NCI-H748 (cell line): ENCODE measurements at regions not wholly inside any gene's neighbourhood (a gene's known extent, or its start where the extent isn't known, plus 50 kb on each side); places are given as distances from the start of the nearest gene placed in this dataset.

Experiments used
- DNase-seq: peaks from one replicate; lab custom pipeline; 2025; ENCODE audit not compliant: unreplicated experiment; lab: John Stamatoyannopoulos, UW

- no peak for DNase-seq
Observed at GRCh38 chr6:119908157-119908556, 558.6 kb upstream of the MAN1A1 start.

DNA sequence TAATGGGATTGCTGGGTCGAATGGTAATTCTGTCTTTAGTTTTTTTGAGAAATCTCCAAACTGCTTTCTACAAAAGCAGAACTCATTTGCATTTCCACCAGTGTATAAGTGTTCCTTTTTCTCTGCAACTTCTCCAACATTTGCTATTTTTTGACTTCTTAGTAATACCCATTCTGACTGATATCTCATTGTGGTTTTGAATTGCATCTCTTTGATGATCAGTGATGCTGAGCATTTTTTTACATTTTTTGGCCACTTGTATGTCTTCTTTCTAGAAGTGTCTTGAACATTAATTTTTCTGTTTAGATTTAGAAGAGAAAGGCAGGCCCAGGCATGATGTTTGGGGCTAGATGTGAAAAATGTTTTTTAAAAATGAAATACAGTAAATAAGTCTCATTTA is 553.1 kb upstream of the MAN1A1 start:
- no peak for DNase-seq

GRCh38 chr6:119896806-119897205 is 547.2 kb upstream of the MAN1A1 start:
- no peak for DNase-seq

DNA sequence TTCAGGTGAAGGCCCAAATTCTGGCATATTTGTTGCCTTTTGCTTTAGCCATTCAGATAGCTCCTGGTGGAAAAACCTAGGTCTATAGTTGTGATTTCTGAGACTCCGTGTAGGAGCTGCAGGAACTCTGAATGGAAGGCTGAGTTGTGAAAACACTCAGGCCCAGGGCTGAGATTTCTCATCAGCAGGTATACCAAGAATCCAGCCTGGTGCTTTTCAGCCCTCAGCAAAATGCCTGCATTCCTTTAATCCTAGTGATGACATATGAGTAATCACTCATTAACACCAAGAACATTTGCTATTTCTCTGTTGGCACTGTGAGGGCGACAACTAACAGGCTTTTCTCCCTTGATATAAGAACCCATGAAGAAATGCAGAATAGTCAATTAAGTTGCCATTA is 546.1 kb upstream of the MAN1A1 start:
- DNase-seq = no peak

DNA sequence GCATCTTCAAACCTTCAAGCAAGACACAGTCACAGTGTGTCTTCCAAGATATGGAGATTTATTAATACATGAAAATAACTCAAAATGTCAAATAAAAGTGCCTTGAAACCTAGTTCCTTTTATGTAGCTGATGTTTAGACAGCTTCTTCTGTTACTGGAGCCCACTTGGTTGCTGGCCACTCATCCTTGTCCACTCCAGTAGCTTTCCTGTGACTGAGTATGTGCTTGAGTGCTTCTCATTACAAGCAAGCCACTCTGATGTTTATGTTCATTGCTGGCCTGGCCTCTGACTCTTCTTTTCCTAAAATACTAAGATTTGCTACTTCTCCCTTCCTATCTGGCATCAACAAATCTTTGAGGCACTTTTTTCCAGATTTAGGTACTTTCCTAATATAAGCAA is 545.2 kb upstream of the MAN1A1 start:
- DNase-seq = no peak

GRCh38 chr6:119891644-119892043 is 542.1 kb upstream of the MAN1A1 start:
- DNase-seq = no peak

DNA sequence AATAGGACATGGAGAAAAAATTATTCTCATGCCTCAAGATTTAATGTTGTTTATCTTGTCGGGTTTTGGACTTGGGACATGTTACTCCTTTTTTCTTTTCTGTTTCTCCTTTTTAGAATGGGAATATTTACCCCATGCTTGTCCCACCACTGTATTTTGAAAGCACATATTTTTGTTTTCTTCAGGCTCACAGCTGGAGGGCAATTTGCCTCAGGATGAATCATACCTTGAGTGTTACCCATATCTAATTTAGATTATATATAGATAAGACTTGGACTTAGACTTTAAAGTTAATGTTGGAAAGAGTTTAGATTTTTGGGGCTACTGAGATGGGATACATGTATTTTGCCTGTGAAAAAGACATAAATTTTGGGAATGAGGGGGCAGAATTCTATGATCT is 541.6 kb upstream of the MAN1A1 start:
- no peak for DNase-seq

DNA sequence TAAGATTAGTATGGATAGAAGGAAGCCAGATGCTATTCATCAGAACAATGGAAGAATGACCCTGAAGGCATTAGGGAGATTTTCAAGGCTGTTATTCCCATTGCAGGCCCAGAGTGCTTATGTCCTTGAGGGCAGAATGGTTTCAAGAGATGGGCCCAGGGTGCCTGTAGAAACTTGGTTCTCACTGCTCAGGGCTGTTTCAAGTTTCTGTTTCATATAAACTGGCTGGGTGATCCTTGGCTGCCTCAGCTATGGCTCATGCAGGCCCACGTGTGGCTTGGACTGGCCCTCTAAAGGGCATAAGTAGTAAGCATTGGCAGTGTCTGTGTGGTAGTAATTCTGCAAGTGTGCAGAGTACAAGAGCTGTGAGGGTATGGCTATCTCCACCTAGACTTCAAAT is 540.9 kb upstream of the MAN1A1 start:
- no peak for DNase-seq

DNA sequence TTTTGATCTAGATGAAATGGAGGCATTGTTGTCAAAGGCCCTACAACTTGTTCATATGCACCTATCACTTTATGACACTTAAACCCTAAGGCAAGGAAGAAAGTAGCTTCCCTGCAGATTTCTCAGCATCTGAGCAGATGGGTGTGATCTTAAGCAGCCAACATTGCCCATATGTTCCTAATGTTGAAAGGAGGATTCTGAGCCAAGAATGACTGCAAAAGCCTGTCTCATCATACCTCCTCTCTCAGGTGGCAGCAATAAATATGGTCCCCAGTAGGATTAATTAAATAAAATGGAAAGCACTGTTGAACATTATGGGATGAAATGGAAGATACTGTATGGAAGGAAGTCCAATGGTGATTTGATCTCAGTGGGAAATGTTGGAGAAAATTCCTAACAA is 538.1 kb upstream of the MAN1A1 start:
- DNase-seq = no peak

DNA sequence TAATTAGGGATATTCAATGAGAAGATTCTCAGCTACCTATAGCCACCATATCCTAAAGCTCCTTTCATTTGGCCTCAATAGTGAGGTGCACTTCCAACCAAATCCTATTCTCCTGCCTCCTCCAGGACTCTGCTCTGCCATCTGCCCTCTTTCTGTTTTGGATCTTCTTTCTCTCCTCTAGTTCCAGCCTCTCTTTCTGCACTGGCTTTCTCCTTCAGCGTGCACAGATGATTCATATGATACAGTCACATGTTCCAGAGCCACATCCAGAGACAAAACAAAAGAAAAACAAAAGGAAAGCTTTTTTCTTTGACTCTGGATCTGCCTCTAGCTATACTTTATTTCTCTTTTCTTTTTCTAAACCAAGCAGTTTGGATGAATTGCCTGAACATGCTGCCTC is 531.9 kb upstream of the MAN1A1 start:
- DNase-seq = no peak

- DNase-seq = no peak
Observed at GRCh38 chr6:119880840-119881239, 531.3 kb upstream of the MAN1A1 start.

DNA sequence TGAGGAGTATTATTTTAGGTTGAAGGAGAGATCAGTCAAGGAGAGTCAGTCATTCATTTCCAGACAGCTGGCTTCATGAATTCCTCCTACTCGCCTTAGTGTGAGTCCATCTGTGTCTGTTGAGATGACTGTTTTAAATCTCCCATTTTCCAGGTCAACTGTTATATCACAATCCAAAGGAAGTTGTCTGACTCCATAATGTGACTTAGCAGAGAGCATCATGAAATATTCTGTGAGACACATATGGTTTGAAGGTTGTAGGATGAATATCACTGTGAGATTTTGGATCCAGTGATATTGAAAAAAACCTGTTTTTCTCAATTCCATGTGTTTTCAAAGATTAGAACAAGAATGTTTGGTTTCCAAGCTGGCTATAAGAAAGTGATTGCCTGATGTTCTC is 530.2 kb upstream of the MAN1A1 start:
- DNase-seq = no peak

GRCh38 chr6:119874381-119874780 is 524.8 kb upstream of the MAN1A1 start:
- no peak for DNase-seq

- no peak for DNase-seq
Observed at GRCh38 chr6:119873107-119873506, 523.5 kb upstream of the MAN1A1 start.

- no peak for DNase-seq
Observed at GRCh38 chr6:119871520-119871919, 522.0 kb upstream of the MAN1A1 start.

GRCh38 chr6:119865466-119866350 is 516.1 kb upstream of the MAN1A1 start:
- DNase-seq = no peak

GRCh38 chr6:119862719-119863118 is 513.2 kb upstream of the MAN1A1 start:
- no peak for DNase-seq

- DNase-seq = no peak
Observed at GRCh38 chr6:119858901-119859300, 509.3 kb upstream of the MAN1A1 start.

- DNase-seq = no peak
Observed at GRCh38 chr6:119856136-119856535, 506.6 kb upstream of the MAN1A1 start.

- no peak for DNase-seq
Observed at GRCh38 chr6:119848696-119849095, 499.1 kb upstream of the MAN1A1 start.

- no peak for DNase-seq
Observed at GRCh38 chr6:119845161-119845560, 495.6 kb upstream of the MAN1A1 start.

- no peak for DNase-seq
Observed at GRCh38 chr6:119844387-119844786, 494.8 kb upstream of the MAN1A1 start.

GRCh38 chr6:119842191-119842590 is 492.6 kb upstream of the MAN1A1 start:
- no peak for DNase-seq
